SU-DHL-6 (cell line): ENCODE measurements at regions not wholly inside any gene's neighbourhood (a gene's known extent, or its start where the extent isn't known, plus 50 kb on each side); places are given as distances from the start of the nearest gene placed in this dataset.

Experiments used
- H2AFZ ChIP-seq: fragments of 200-600 bp; sonication (generic); 2 replicates; pipeline ENCODE4 v1.6.1; 2014; ENCODE audit warnings: low read depth, mild to moderate bottlenecking, moderate library complexity, mixed read lengths, antibody characterized with exemption, low read length; ENCODE audit not compliant: severe bottlenecking
- H3F3A ChIP-seq: fragments of 200-600 bp; shearing (Covaris generic); 2 replicates; pipeline ENCODE4 v1.6.0; 2016; ENCODE audit warnings: antibody characterized with exemption, mild to moderate bottlenecking; ENCODE audit not compliant: insufficient read depth
- H3K27ac ChIP-seq: fragments of 200-600 bp; sonication (generic); 2 replicates; pipeline ENCODE4 v1.5.1; 2016; ENCODE audit warnings: low read depth, mild to moderate bottlenecking, low read length, moderate library complexity, mixed read lengths
- H3K27me3 ChIP-seq: fragments of 200-600 bp; sonication (generic), shearing (Covaris generic); 2 replicates; pipeline ENCODE4 v1.6.0; 2014; ENCODE audit warnings: mild to moderate bottlenecking, low read length
- H3K36me3 ChIP-seq: fragments of 200-600 bp; sonication (generic); 2 replicates; pipeline ENCODE4 v1.6.1; 2014; ENCODE audit warnings: mild to moderate bottlenecking, low read length, mixed read lengths
- H3K4me2 ChIP-seq: fragments of 300-600, 200-600 bp; shearing (Covaris generic), sonication (generic); 2 replicates; pipeline ENCODE4 v1.6.0; 2014; ENCODE audit warnings: low read length, low read depth, mild to moderate bottlenecking; ENCODE audit not compliant: poor library complexity, severe bottlenecking
- H3K4me3 ChIP-seq: fragments of 200-600 bp; sonication (generic); 2 replicates; pipeline ENCODE4 v1.5.1; 2014; ENCODE audit warnings: antibody characterized with exemption, low read length, mild to moderate bottlenecking, mixed read lengths; ENCODE audit not compliant: insufficient read depth, poor library complexity, severe bottlenecking
- H3K79me2 ChIP-seq: fragments of 200-600 bp; sonication (generic); 2 replicates; pipeline ENCODE4 v1.6.1; 2014; ENCODE audit warnings: mild to moderate bottlenecking, low read length, moderate library complexity; ENCODE audit not compliant: insufficient read depth
- H3K9ac ChIP-seq: fragments of 200-600 bp; sonication (generic); 2 replicates; pipeline ENCODE4 v1.7.0; 2014; ENCODE audit warnings: mild to moderate bottlenecking, low read length
- H3K9me2 ChIP-seq: fragments of 200-600 bp; sonication (generic); replicated peaks from 2 replicates; pipeline ENCODE4 v1.6.1; 2014; ENCODE audit warnings: low read length; ENCODE audit not compliant: insufficient read depth
- H3K9me3 ChIP-seq: fragments of 200-600 bp; sonication (generic); 2 replicates; pipeline ENCODE4 v1.6.1; 2014; ENCODE audit warnings: low read length, mixed read lengths; ENCODE audit not compliant: insufficient read depth
- H4K20me1 ChIP-seq: fragments of 200-600 bp; sonication (generic); 2 replicates; pipeline ENCODE4 v1.6.1; 2014; ENCODE audit warnings: low read depth, mild to moderate bottlenecking, antibody characterized with exemption, low read length, moderate library complexity, mixed read lengths
- EZH2phosphoT487 ChIP-seq: fragments of 200-600 bp; sonication (generic), shearing (Covaris generic); conservative IDR thresholded peaks from 2 replicates; pipeline ENCODE4 v1.6.1; 2018; ENCODE audit warnings: mild to moderate bottlenecking, antibody characterized with exemption, low read length, moderate library complexity, mixed read lengths
- TF ChIP-seq, protein P1 (sequence below): fragments of 200-600 bp; sonication (generic); IDR thresholded peaks from one replicate; pipeline ENCODE4 v1.5.1; 2017; ENCODE audit warnings: antibody characterized with exemption, mild to moderate bottlenecking, low read length, moderate library complexity; ENCODE audit not compliant: insufficient read depth, poor library complexity, severe bottlenecking

GRCh38 chr10:112053895-112054294, 129.7 kb downstream of the GPAM start:
- H4K20me1 ChIP-seq: no peaks in the 10 kb centered on the region
- no peaks in the 10 kb centered on the region for H3K9me3 ChIP-seq
- no peak overlapping the region for H3K4me2 ChIP-seq
- H2AFZ ChIP-seq: no peak overlapping the region
- no peak overlapping the region for H3K4me3 ChIP-seq
- no peaks in the 10 kb centered on the region for H3K27me3 ChIP-seq
- H3K79me2 ChIP-seq: no peaks in the 10 kb centered on the region
- TF ChIP-seq, protein P1, sequence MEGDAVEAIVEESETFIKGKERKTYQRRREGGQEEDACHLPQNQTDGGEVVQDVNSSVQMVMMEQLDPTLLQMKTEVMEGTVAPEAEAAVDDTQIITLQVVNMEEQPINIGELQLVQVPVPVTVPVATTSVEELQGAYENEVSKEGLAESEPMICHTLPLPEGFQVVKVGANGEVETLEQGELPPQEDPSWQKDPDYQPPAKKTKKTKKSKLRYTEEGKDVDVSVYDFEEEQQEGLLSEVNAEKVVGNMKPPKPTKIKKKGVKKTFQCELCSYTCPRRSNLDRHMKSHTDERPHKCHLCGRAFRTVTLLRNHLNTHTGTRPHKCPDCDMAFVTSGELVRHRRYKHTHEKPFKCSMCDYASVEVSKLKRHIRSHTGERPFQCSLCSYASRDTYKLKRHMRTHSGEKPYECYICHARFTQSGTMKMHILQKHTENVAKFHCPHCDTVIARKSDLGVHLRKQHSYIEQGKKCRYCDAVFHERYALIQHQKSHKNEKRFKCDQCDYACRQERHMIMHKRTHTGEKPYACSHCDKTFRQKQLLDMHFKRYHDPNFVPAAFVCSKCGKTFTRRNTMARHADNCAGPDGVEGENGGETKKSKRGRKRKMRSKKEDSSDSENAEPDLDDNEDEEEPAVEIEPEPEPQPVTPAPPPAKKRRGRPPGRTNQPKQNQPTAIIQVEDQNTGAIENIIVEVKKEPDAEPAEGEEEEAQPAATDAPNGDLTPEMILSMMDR: no peak
- TF ChIP-seq EZH2phosphoT487: no peak
- no peak overlapping the region for H3K27ac ChIP-seq
- no peak overlapping the region for H3K9ac ChIP-seq
- H3F3A ChIP-seq: no peaks in the 10 kb centered on the region
- no peaks in the 10 kb centered on the region for H3K9me2 ChIP-seq
- H3K36me3 ChIP-seq: no peaks in the 10 kb centered on the region

GRCh38 chr10:112054516-112054915, 129.0 kb downstream of the GPAM start:
- Histone ChIP-seq H3K36me3 (no peaks in the 10 kb centered on the region), H2AFZ (no peak overlapping the region), H3K9me2 (no peaks in the 10 kb centered on the region), H3K9me3 (no peaks in the 10 kb centered on the region), H3F3A (no peaks in the 10 kb centered on the region), H3K27me3 (no peaks in the 10 kb centered on the region), H3K27ac (no peak overlapping the region), H3K79me2 (no peaks in the 10 kb centered on the region), H3K4me3 (no peak overlapping the region), H3K4me2 (no peak overlapping the region), H3K9ac (no peak overlapping the region), H4K20me1 (no peaks in the 10 kb centered on the region)
- TF ChIP-seq EZH2phosphoT487: no peak
- TF ChIP-seq, protein P1: no peak

DNA sequence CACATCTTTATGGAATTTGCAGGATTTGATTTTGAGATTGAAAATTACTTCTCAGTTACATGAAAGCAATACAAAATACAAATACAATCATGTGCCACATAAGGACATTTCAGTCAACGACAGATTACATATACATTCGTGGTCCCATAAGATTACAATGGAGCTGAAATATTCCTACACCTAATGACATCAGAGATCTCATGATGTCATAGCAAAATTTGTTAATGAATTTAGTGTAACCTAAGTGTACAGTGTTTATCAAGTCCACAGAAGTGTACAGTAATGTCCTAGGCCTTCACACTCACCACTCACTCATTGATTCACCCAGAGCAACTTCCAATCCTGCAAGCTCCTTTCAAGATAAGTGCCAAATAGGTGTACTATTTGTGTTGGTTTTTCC, 126.5 kb downstream of the GPAM start:
- H3K9me2 ChIP-seq: no peaks in the 10 kb centered on the region
- no peak overlapping the region for H3K27ac ChIP-seq
- no peak overlapping the region for H3K9ac ChIP-seq
- no peaks in the 10 kb centered on the region for H3F3A ChIP-seq
- TF ChIP-seq EZH2phosphoT487: no peak
- TF ChIP-seq, protein P1: no peak
- no peaks in the 10 kb centered on the region for H3K36me3 ChIP-seq
- no peak overlapping the region for H2AFZ ChIP-seq
- no peaks in the 10 kb centered on the region for H3K27me3 ChIP-seq
- no peak overlapping the region for H3K4me2 ChIP-seq
- H3K9me3 ChIP-seq: no peaks in the 10 kb centered on the region
- no peaks in the 10 kb centered on the region for H3K79me2 ChIP-seq
- H4K20me1 ChIP-seq: no peaks in the 10 kb centered on the region
- no peak overlapping the region for H3K4me3 ChIP-seq

DNA sequence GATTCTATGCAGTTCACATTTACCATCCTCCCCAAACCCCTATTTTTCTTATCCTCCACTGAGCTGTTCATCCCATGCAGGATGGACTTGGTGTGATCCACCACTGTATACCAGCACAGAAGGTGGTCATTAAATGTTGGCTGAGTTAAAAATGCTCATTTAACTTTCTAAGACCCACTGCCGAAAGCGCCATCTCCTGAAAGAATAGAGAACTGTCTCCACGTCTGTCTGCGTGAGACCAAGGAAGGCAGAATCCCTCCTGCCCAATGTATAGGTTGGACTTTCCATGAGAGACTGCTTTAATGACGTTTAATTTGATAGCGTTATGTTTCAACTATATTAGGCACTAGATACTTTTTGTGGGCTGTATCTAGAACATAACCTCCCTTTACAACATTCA, 124.3 kb downstream of the GPAM start:
- no peak overlapping the region for H3K4me2 ChIP-seq
- no peak for TF ChIP-seq EZH2phosphoT487
- TF ChIP-seq, protein P1: no peak
- no peaks in the 10 kb centered on the region for H3K9me2 ChIP-seq
- H3K4me3 ChIP-seq: no peak overlapping the region
- H3K36me3 ChIP-seq: no peaks in the 10 kb centered on the region
- no peaks in the 10 kb centered on the region for H3F3A ChIP-seq
- no peaks in the 10 kb centered on the region for H4K20me1 ChIP-seq
- no peaks in the 10 kb centered on the region for H3K27me3 ChIP-seq
- no peak overlapping the region for H3K9ac ChIP-seq
- H3K27ac ChIP-seq: no peak overlapping the region
- H3K9me3 ChIP-seq: no peaks in the 10 kb centered on the region
- H3K79me2 ChIP-seq: no peaks in the 10 kb centered on the region
- H2AFZ ChIP-seq: no peak overlapping the region
